HG03575 (cell line): ENCODE measurements at regions not wholly inside any gene's neighbourhood (a gene's known extent, or its start where the extent isn't known, plus 50 kb on each side); places are given as distances from the start of the nearest gene placed in this dataset.

Experiments
- ATAC-seq: cut with Tn5 transposase; IDR thresholded peaks from one replicate; pipeline ENCODE4 v1.9.1; 2021; ENCODE audit not compliant: unreplicated experiment, insufficient number of reproducible peaks, low FRiP score; ENCODE audit errors: extremely low read depth

GRCh38 chr3:123341-123740 lies 73.2 kb upstream of the CHL1 start:
- no peak for ATAC-seq

GRCh38 chr3:124557-125179 lies 71.9 kb upstream of the CHL1 start:
- no peak for ATAC-seq

DNA sequence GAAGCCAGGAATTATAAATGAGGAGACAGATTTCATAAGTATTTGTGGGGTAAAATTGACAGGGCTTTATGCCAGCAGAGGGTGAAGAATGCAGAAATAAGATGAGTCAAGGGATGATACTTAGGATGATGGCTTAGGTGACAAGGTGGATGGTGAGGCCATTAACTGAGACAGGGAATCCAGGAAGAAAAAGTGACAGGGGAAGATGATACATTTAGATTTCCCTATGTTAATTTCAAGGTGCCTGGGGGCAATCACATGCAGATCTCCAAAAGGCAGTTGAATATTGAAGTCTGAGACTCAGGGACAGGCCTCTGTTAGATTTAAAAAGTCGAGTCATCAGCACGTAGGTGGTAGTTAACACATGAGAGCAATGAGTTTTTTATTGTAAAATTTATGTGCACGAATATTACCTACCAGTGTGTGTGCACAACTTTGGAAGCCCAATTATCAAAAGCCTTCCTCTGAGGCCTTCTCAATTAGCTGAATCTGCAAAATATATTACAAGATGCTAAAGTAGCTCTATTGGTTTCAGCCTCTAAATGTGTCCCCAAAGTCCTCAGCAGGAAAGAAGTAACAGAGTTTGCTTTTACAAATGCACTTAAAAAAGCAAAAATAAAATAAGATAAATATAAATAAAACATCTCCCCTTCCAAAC lies 67.9 kb upstream of the CHL1 start:
- no peak for ATAC-seq

DNA sequence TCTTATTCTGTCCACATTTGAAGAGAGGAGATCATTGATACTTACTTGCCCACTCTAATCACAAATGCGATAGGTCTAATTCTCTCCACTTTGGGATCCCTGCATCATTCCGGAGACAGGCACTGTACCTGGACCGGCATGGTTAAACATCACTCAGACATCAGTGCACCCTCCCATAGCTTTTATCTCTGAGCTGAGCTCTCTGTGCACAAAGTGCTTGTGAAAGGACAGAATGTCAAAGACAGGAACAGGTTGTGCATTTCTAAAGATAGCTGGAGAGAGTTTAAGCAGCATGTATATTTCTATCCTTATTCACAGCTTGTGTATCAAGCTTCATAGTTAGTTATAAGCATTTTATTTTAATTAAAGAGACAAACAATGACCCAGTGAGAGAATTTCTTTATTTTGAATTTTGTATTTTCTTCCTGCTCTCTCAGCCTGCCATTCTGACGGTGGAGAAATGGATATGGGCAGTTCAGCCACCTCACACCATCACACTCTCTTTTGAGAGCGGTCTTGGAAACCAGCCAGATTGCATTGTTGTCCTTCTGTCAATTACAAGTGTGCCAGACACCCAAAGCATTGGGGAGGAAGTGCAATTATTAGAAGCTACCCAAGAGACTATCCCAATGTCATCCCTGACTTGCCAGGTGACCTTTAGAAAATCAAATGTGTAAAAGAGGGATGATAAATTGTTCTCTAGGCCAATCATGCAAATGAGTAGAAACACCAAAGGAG lies 65.2 kb upstream of the CHL1 start:
- no peak for ATAC-seq

DNA sequence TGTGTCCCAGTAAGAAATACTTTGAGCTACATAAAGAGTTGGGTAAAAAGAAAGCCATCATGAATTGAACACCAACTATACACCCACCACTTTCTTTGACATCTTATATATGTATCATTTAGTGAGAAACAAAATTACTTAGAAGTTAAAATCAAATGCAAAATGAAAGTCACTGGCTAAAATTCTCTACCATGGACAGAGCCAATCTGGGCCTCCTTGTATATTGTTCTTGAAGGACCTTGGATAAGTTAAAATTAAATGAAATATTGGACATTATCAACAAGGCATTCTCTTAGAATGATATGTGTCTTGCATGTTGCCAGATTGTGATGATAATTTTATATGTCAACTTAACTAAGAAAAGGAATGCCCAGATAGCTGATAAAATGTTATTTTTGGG lies 64.2 kb upstream of the CHL1 start:
- ATAC-seq = no peak

DNA sequence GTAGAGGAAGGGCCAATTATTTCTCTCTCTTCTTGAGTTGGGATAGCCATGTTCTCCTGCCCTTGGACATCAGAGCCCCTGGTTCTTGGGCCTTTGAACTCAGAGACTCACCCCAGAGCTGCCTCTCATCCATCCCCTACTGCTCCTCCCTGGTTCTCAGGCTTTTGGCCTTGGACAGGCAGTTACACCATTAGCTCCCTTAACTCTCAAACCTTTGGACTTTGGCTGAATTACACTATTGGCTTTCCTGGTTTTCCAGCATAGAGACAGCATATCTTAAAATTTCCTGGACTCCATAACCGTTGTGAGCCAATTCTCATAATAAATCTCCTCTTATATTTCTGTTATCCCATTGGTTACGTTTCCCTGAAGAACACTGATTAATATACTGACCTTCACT lies 63.7 kb upstream of the CHL1 start:
- ATAC-seq = no peak

GRCh38 chr3:140748-141330 lies 55.7 kb upstream of the CHL1 start:
- no peak for ATAC-seq
